ENCODE measurements at regions not wholly inside any gene's neighbourhood (a gene's known extent, or its start where the extent isn't known, plus 50 kb on each side); places are given as distances from the start of the nearest gene placed in this dataset.

GRCh38 chr2:234430871-234431270, 66.0 kb downstream of the ARL4C start:
- Histone ChIP-seq H3K27ac (no peak overlapping the region), H3K27me3 (no peaks in the 10 kb centered on the region), H3K4me1 (peaks cover 0 to 11% (median 4%) of the 10 kb centered on the region in 4 donors), H3K4me3 (no peak overlapping the region), H3K9me3 (no peaks in the 10 kb centered on the region), H3K36me3 (no peaks in the 10 kb centered on the region)
- TF ChIP-seq, protein P1, sequence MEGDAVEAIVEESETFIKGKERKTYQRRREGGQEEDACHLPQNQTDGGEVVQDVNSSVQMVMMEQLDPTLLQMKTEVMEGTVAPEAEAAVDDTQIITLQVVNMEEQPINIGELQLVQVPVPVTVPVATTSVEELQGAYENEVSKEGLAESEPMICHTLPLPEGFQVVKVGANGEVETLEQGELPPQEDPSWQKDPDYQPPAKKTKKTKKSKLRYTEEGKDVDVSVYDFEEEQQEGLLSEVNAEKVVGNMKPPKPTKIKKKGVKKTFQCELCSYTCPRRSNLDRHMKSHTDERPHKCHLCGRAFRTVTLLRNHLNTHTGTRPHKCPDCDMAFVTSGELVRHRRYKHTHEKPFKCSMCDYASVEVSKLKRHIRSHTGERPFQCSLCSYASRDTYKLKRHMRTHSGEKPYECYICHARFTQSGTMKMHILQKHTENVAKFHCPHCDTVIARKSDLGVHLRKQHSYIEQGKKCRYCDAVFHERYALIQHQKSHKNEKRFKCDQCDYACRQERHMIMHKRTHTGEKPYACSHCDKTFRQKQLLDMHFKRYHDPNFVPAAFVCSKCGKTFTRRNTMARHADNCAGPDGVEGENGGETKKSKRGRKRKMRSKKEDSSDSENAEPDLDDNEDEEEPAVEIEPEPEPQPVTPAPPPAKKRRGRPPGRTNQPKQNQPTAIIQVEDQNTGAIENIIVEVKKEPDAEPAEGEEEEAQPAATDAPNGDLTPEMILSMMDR (IDR thresholded peaks at IDR 0.05) = no peak
- no peak for DNase-seq
- intact Hi-C loops (cut with DNase I; ENCODE audit: low total_unique reads) = no loop called here

DNA sequence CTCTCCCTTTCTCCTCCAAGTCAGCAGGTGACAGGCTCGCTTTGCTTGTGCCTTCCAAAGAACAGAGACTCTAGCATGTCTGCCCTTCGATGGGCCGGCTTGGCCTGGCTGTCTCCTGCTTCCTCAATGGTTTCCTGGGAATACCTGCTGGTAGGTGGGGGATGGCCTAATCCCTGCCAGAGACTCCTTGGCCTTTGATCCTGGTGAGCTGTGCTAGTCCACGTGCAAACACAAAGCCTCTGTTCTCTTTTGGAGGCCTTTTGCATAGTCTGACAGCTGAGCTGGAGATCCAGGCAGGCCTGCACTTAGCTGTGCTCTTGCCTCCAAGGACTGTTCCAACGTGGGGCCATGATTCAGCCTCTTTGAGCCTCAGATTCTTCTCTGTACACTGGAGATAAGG, 67.6 kb downstream of the ARL4C start:
- Histone ChIP-seq H3K27me3 (no peaks in the 10 kb centered on the region), H3K27ac (no peak overlapping the region), H3K9me3 (no peaks in the 10 kb centered on the region), H3K4me1 (peaks cover 0 to 5% (median 4%) of the 10 kb centered on the region in 4 donors), H3K36me3 (no peaks in the 10 kb centered on the region), H3K4me3 (no peak overlapping the region)
- intact Hi-C loops (cut with DNase I; ENCODE audit: low total_unique reads) = no loop called here
- TF ChIP-seq, protein P1 (IDR thresholded peaks at IDR 0.05) = no peak
- no peak for DNase-seq

DNA sequence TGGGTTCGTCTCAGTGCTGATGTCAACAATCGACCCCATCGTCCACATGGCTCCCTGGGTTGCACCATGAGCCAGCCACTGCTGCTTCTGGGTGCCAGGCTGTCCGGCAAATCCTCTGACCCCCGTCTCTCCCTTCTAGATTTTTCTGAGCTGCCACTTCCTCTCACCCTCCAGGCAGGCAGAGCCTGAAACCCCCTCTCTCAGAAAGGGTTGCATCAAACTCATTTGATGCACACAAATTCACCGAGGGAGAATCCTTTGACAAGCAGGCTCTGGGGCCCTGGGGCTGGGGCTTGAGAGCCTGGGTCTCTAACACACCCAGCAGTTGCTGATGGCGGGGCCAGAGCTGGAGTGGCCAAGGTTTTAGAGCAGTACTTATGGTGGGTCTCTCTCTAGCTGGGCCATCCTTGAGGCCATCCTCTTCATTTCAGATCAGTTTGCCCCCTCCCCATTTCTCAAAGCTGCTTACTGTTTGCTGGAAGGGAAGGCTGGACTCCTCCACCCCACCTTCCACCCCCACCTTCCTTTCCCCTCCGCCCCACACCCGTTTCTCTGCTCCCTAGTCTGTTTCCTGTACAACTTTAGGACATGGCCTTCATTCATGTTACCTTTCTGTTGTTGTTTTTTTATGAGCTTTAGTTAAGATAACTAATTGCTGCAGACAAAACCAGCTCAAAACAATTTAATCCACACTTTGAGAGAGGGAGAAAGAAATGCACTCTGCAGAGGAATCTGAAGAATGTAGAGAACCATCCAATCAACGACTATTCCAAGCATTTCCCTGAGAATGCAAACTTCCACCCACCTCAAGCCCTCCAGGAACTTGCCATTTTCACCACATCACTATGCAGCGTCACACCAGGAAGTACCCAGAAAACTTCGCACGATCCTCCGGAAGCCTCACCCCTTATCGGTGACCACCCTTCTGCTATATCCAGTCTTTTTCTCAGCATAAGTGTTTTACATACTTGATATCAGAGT, 69.5 kb downstream of the ARL4C start:
- Histone ChIP-seq H3K27me3 (no peaks in the 10 kb centered on the region), H3K27ac (no peak overlapping the region), H3K4me3 (no peak overlapping the region), H3K4me1 (peaks cover 0 to 8% (median 4%) of the 10 kb centered on the region in 4 donors), H3K9me3 (no peaks in the 10 kb centered on the region), H3K36me3 (no peaks in the 10 kb centered on the region)
- no peak for DNase-seq
- TF ChIP-seq, protein P1 (IDR thresholded peaks at IDR 0.05) = no peak
- intact Hi-C loops (cut with DNase I; ENCODE audit: low total_unique reads) = no loop called here

DNA sequence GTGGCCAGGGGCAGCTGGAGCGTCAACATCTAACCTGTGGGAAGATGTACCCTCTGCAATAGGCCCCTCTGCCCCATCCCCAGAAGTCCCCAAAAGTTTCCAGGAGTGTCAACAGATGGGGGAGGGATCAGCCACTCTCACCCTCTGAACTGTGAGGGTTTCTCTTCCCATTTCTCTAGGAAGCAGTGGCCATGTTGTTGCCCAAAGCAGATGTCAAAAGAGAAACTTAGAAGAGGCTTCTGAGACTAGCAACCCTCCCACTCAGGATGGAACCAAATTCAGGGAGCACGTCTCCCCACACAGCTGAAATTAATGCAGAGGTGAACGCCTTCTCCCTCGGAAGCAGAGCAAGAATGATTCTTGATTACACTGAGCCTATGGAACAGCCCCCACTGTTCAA, 70.3 kb downstream of the ARL4C start:
- peaks cover 0 to 12% (median 6%) of the 10 kb centered on the region in 4 donors for H3K4me1 ChIP-seq
- no peaks in the 10 kb centered on the region for H3K27me3 ChIP-seq
- no peaks in the 10 kb centered on the region for H3K36me3 ChIP-seq
- no peaks in the 10 kb centered on the region for H3K9me3 ChIP-seq
- intact Hi-C loops (cut with DNase I; ENCODE audit: low total_unique reads) = no loop called here
- H3K27ac ChIP-seq = no peak overlapping the region
- DNase-seq = no peak
- H3K4me3 ChIP-seq = no peak overlapping the region
- TF ChIP-seq, protein P1 (IDR thresholded peaks at IDR 0.05) = no peak

- TF ChIP-seq, protein P1 (IDR thresholded peaks at IDR 0.05) = no peak
- no peak for DNase-seq
- Histone ChIP-seq H3K27ac (no peak overlapping the region), H3K9me3 (no peaks in the 10 kb centered on the region), H3K27me3 (no peaks in the 10 kb centered on the region), H3K36me3 (no peaks in the 10 kb centered on the region), H3K4me3 (no peak overlapping the region), H3K4me1 (peaks cover 0 to 12% (median 6%) of the 10 kb centered on the region in 4 donors)
- intact Hi-C loops (cut with DNase I; ENCODE audit: low total_unique reads) = no loop called here
Observed at GRCh38 chr2:234425639-234426603, 71.0 kb downstream of the ARL4C start.

All from tibial artery (tissue), 4 donors.